ENCODE measurements at regions not wholly inside any gene's neighbourhood (a gene's known extent, or its start where the extent isn't known, plus 50 kb on each side); places are given as distances from the start of the nearest gene placed in this dataset.

DNA sequence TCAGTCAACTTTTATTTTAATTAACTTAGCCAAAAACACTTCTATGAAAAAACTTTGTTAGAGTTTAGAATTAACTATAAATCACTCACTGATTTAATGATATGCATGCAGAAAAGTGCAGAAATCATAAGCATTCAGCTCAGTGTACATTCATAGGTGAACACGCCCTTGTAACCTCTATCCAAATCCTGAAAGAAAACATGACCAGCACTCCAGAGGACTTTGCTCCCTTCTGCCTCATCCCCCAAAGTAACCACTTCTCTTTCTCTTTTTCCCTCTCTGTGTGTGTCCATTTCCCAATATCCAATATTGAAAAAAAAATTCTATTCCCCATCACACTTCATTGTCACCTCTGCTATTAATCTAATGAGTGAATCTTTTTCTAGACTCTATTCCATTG, 197.1 kb upstream of the FAR2 start:
- H3K4me1 ChIP-seq = no peaks in the 10 kb centered on the region
- no peak overlapping the region for H3K4me3 ChIP-seq
- intact Hi-C loops (cut with DNase I) = no loop called here
- H3K27ac ChIP-seq = no peak overlapping the region
- no peaks in the 10 kb centered on the region for H3K36me3 ChIP-seq
- WGBS, 2 donors = 23 to 70% methylated on average over 1 of the region's 1 CpG
- TF ChIP-seq POLR2AphosphoS5 (IDR thresholded peaks at IDR 0.05) (no peak), EP300 (IDR thresholded peaks at IDR 0.05) (no peak)
- no peaks in the 10 kb centered on the region for H3K27me3 ChIP-seq
- no peak for DNase-seq
- no peaks in the 10 kb centered on the region for H3K9me3 ChIP-seq

DNA sequence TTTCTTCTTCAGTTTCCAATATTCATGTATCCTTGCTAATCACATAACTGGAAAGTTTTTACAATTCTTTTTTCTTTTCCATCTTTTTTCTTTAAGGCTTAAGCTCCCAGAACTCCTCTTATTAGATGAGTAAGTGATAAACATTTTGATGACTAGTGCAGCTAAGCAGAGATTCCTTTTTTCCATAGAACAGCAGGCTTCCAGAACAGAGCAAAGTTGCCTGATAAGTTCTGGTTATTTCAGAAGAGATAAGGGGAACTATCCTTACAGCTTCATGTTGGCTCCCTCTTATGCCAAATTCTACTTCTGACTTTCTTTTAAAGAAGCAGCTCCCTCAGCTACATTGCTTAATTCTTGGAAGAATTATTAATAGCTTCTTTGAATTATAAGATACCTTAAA, 194.7 kb upstream of the FAR2 start:
- intact Hi-C loops (cut with DNase I) = no loop called here
- H3K27ac ChIP-seq = no peak overlapping the region
- TF ChIP-seq POLR2A (IDR thresholded peaks at IDR 0.05) = no peak
- no peak for TF ChIP-seq EP300 (IDR thresholded peaks at IDR 0.05)
- TF ChIP-seq, protein P1, sequence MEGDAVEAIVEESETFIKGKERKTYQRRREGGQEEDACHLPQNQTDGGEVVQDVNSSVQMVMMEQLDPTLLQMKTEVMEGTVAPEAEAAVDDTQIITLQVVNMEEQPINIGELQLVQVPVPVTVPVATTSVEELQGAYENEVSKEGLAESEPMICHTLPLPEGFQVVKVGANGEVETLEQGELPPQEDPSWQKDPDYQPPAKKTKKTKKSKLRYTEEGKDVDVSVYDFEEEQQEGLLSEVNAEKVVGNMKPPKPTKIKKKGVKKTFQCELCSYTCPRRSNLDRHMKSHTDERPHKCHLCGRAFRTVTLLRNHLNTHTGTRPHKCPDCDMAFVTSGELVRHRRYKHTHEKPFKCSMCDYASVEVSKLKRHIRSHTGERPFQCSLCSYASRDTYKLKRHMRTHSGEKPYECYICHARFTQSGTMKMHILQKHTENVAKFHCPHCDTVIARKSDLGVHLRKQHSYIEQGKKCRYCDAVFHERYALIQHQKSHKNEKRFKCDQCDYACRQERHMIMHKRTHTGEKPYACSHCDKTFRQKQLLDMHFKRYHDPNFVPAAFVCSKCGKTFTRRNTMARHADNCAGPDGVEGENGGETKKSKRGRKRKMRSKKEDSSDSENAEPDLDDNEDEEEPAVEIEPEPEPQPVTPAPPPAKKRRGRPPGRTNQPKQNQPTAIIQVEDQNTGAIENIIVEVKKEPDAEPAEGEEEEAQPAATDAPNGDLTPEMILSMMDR (IDR thresholded peaks at IDR 0.05) = no peak
- no peak for TF ChIP-seq POLR2AphosphoS5 (IDR thresholded peaks at IDR 0.05)
- no peak overlapping the region for H3K4me3 ChIP-seq
- H3K27me3 ChIP-seq = no peaks in the 10 kb centered on the region
- no peaks in the 10 kb centered on the region for H3K36me3 ChIP-seq
- no peaks in the 10 kb centered on the region for H3K9me3 ChIP-seq
- no peaks in the 10 kb centered on the region for H3K4me1 ChIP-seq
- DNase-seq = no peak

DNA sequence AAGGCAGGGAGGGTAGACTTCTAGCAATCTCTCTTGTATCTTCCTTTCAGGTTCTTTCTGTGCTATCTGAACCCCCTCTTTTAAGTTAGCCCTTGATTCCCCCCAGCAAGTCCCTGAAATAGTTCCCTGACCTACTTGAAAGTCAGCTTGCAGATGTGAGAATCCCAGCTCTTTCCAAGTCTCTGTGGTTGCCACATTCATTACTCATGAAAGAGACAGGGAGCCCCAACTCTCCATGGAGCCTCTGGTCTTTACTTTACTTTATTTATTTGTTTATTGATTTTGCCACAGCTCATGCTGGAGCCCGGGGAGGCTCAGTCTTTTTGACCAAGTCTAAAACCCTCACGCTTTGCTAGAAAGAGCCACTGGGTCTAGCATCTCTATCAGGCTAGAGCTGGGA, 193.6 kb upstream of the FAR2 start:
- WGBS, 2 donors = 78 to 84% methylated on average over 2 of the region's 2 CpGs
- no peak for DNase-seq
- no peak overlapping the region for H3K4me3 ChIP-seq
- H3K27ac ChIP-seq = no peak overlapping the region
- H3K4me1 ChIP-seq = no peaks in the 10 kb centered on the region
- H3K36me3 ChIP-seq = no peaks in the 10 kb centered on the region
- no peaks in the 10 kb centered on the region for H3K9me3 ChIP-seq
- TF ChIP-seq, protein P1 (IDR thresholded peaks at IDR 0.05) = no peak
- TF ChIP-seq POLR2AphosphoS5 (IDR thresholded peaks at IDR 0.05) = no peak
- no peak for TF ChIP-seq POLR2A (IDR thresholded peaks at IDR 0.05)
- no peak for TF ChIP-seq EP300 (IDR thresholded peaks at IDR 0.05)
- no peaks in the 10 kb centered on the region for H3K27me3 ChIP-seq
- intact Hi-C loops (cut with DNase I) = no loop called here

DNA sequence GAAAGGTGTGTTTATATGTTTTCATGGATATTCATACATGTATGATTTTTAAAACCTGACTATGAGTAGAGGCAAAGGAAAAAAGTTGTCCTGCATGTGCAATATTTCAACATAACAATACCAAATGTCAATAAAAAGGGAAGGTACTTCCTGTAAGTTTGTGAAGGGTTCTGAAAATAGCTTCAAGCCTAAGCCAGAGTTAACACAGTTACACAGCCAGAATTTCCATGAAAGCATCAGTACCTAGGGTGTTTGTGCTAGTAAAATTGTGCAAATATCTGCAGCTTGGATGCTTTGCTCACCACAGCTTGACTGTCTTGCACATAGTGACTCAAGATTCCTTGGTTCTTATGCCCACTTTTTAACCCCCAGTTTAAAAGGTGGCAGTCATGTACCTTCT, 193.1 kb upstream of the FAR2 start:
- intact Hi-C loops (cut with DNase I) = no loop called here
- H3K36me3 ChIP-seq = no peaks in the 10 kb centered on the region
- TF ChIP-seq, protein P1 (IDR thresholded peaks at IDR 0.05) = no peak
- no peak for TF ChIP-seq EP300 (IDR thresholded peaks at IDR 0.05)
- TF ChIP-seq POLR2A (IDR thresholded peaks at IDR 0.05) = no peak
- TF ChIP-seq POLR2AphosphoS5 (IDR thresholded peaks at IDR 0.05) = no peak

DNA sequence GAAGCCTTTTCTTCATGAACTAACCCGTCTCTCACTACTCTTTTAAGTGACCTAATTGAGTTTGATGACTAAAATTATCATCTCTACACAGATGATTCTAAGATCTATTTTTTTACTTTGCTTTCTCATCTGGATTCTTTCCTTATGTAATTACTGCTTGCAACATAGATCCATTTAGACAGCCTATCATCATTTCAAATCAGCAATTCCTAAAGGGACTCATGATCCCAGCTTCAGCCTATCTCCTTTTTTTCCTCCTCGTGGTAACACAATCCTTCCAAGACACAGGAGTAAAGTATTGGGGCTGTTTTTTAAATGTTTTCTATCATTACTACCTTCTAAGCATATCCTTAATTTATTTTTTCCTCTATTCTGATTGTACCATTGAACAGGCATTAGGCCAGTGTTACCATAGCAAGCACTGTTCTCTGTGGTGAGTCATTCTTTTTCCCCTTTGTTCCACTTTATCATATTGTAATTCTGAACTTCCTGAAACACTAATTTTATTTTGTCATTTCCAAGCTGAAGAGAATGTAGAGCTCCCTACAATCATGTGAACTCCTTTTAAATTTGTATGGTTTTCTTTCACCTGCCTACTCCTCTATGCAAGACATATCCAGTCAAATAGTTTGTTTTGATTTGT, 190.4 kb upstream of the FAR2 start:
- no peaks in the 10 kb centered on the region for H3K36me3 ChIP-seq
- peak overlapping the region in 1 of 4 donors; percentile 11 for H3K27ac ChIP-seq
- no peaks in the 10 kb centered on the region for H3K4me1 ChIP-seq
- WGBS, 2 donors = 69 to 77% methylated on average over 2 of the region's 2 CpGs
- intact Hi-C loops (cut with DNase I) = no loop called here
- no peak for DNase-seq
- no peak overlapping the region for H3K4me3 ChIP-seq
- no peaks in the 10 kb centered on the region for H3K9me3 ChIP-seq
- no peaks in the 10 kb centered on the region for H3K27me3 ChIP-seq
- TF ChIP-seq POLR2AphosphoS5 (IDR thresholded peaks at IDR 0.05) = no peak

More for the DNA sequence above, 193.1 kb upstream of the FAR2 start:
- Histone ChIP-seq H3K27ac (no peak overlapping the region), H3K4me1 (no peaks in the 10 kb centered on the region), H3K9me3 (no peaks in the 10 kb centered on the region), H3K4me3 (no peak overlapping the region), H3K27me3 (no peaks in the 10 kb centered on the region)
- DNase-seq = no peak

DNA sequence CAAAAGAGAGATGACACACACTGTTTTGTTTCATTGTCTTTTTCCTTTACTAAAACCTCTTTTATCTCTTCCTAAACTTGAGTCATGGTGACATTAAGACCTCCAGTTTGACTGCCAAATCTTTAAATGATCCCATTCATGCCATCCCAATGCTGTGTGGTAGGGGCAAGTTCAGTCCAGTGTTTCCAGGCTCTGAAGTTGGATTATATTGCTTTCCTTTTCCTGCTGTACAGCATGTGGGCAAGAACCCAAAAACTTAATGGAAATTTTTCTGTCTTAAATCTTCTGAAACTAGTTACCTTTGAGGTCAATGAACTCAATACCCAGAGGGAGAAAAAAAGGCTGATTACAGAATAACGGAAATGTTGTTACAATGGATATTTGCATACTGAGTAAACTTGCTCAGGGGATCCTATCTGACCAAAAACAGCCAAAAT, 187.1 kb upstream of the FAR2 start:
- 70% methylated on average over 1 of the region's 1 CpG for WGBS, 2 donors

More for the DNA sequence above, 187.1 kb upstream of the FAR2 start:
- Histone ChIP-seq H3K9me3 (no peaks in the 10 kb centered on the region), H3K4me3 (no peak overlapping the region), H3K27ac (peak overlapping the region in 1 of 4 donors; percentile 10), H3K27me3 (no peaks in the 10 kb centered on the region), H3K36me3 (no peaks in the 10 kb centered on the region), H3K4me1 (peaks cover 0 to 11% (median 6%) of the 10 kb centered on the region in 4 donors)
- TF ChIP-seq POLR2AphosphoS5 (IDR thresholded peaks at IDR 0.05) (peak in 1 of 4 donors; percentile 11), EP300 (IDR thresholded peaks at IDR 0.05) (no peak), POLR2A (IDR thresholded peaks at IDR 0.05) (no peak)
- TF ChIP-seq, protein P1 (IDR thresholded peaks at IDR 0.05) = no peak
- intact Hi-C loops (cut with DNase I) = no loop called here
- DNase-seq = no peak
